HG03442 (cell line): ENCODE measurements at regions not wholly inside any gene's neighbourhood (a gene's known extent, or its start where the extent isn't known, plus 50 kb on each side); places are given as distances from the start of the nearest gene placed in this dataset.

Experiments
- ATAC-seq: cut with Tn5 transposase; IDR thresholded peaks from one replicate; pipeline ENCODE4 v1.9.1; 2021; ENCODE audit warnings: mild to moderate bottlenecking, moderate library complexity; ENCODE audit not compliant: unreplicated experiment

GRCh38 chr10:128543151-128543550, 416.9 kb upstream of the MKI67 start:
- no peak for ATAC-seq

- ATAC-seq: no peak
Observed at GRCh38 chr10:128545216-128545615, 419.0 kb upstream of the MKI67 start.

- ATAC-seq: no peak
Observed at GRCh38 chr10:128546651-128547165, 420.5 kb upstream of the MKI67 start.

- ATAC-seq: no peak
Observed at GRCh38 chr10:128549101-128549608, 422.9 kb upstream of the MKI67 start.

GRCh38 chr10:128550045-128550444, 423.8 kb upstream of the MKI67 start:
- ATAC-seq: no peak

GRCh38 chr10:128551475-128551874, 425.3 kb upstream of the MKI67 start:
- no peak for ATAC-seq

GRCh38 chr10:128553755-128554154, 427.5 kb upstream of the MKI67 start:
- ATAC-seq: no peak

- no peak for ATAC-seq
Observed at GRCh38 chr10:128556182-128557110, 430.2 kb upstream of the MKI67 start.

GRCh38 chr10:128557149-128557710, 431.0 kb upstream of the MKI67 start:
- no peak for ATAC-seq

GRCh38 chr10:128560406-128560805, 434.2 kb upstream of the MKI67 start:
- ATAC-seq: no peak

GRCh38 chr10:128560993-128561392, 434.8 kb upstream of the MKI67 start:
- no peak for ATAC-seq

GRCh38 chr10:128563387-128563786, 437.2 kb upstream of the MKI67 start:
- no peak for ATAC-seq

- no peak for ATAC-seq
Observed at GRCh38 chr10:128563904-128564303, 437.7 kb upstream of the MKI67 start.

GRCh38 chr10:128566361-128566968, 440.2 kb upstream of the MKI67 start:
- no peak for ATAC-seq

GRCh38 chr10:128567551-128567950, 441.3 kb upstream of the MKI67 start:
- no peak for ATAC-seq

- ATAC-seq: no peak
Observed at GRCh38 chr10:128568041-128568440, 441.8 kb upstream of the MKI67 start.

- no peak for ATAC-seq
Observed at GRCh38 chr10:128568491-128568890, 442.3 kb upstream of the MKI67 start.

GRCh38 chr10:128568990-128569945, 443.0 kb upstream of the MKI67 start:
- ATAC-seq: no peak

GRCh38 chr10:128570319-128570995, 444.2 kb upstream of the MKI67 start:
- ATAC-seq: no peak

GRCh38 chr10:128571071-128571470, 444.8 kb upstream of the MKI67 start:
- no peak for ATAC-seq
